Esophagus (tissue), 2 donors: ENCODE measurements at regions not wholly inside any gene's neighbourhood (a gene's known extent, or its start where the extent isn't known, plus 50 kb on each side); places are given as distances from the start of the nearest gene placed in this dataset.

Experiments used
- H3K27ac ChIP-seq, 2 donors: one replicate each; pipeline ENCODE4 v1.5.1; 2013; ENCODE audit warnings: low read depth in 2 of 2, mild to moderate bottlenecking in 2 of 2, inconsistent platforms in 1 of 2, low read length in 1 of 2, moderate library complexity in 1 of 2
- H3K27me3 ChIP-seq, 2 donors: one replicate each; pipeline ENCODE4 v1.6.1; 2013; ENCODE audit warnings: low read length in 2 of 2, control low read depth in 1 of 2, mild to moderate bottlenecking in 1 of 2; ENCODE audit not compliant: insufficient read depth in 2 of 2, control insufficient read depth in 1 of 2
- H3K36me3 ChIP-seq, 2 donors: one replicate each; pipeline ENCODE4 v1.6.1; 2013; ENCODE audit warnings: low read length in 1 of 2; ENCODE audit not compliant: control insufficient read depth in 2 of 2, insufficient read depth in 2 of 2
- H3K4me1 ChIP-seq, 2 donors: one replicate each; pipeline ENCODE4 v1.6.1; 2013; ENCODE audit warnings: low read length in 1 of 2; ENCODE audit not compliant: control insufficient read depth in 2 of 2, insufficient read depth in 2 of 2
- H3K4me3 ChIP-seq, 2 donors: one replicate each; pipeline ENCODE4 v1.5.1; 2013; ENCODE audit warnings: low read length in 2 of 2, mild to moderate bottlenecking in 2 of 2, low read depth in 1 of 2, moderate library complexity in 1 of 2
- H3K9me3 ChIP-seq, 2 donors: one replicate each; pipeline ENCODE4 v1.6.1; 2013; ENCODE audit warnings: mild to moderate bottlenecking in 2 of 2, low read depth in 1 of 2, low read length in 1 of 2, moderate library complexity in 1 of 2; ENCODE audit not compliant: control insufficient read depth in 2 of 2, insufficient read depth in 1 of 2
- WGBS, 2 donors: extraction: QIAGEN DNeasy Blood & Tissue Kit; methylation state at CpG; one replicate each; pipeline ENCODE4 v1.1.7; 2013; 5-methylcytosine and 5-hydroxymethylcytosine counted together
- donor health status: healthy with polysubstance abuse.
- donor health status: Bipolar disorder and iron deficiency.

DNA sequence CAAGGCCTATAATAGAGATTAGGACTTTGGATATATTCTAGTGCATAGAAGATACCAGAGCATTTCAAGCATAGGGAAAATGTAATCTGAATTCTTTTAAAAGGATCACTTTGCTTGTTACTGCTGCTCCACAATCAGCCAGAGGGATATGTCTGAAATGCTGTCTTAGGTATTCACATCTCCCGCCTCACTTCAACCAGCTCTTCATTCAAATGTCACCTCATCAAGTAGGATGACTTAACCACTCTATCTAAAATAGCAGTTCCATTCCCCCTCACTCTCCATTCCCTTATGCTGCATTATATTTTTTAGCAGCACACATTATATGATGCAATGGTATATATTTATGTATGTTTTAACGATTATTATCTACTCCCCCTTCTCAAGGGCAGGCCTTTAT lies 500.3 kb upstream of the GRIA1 start:
- Histone ChIP-seq H3K27me3 (no peaks in the 10 kb centered on the region), H3K9me3 (no peaks in the 10 kb centered on the region), H3K4me3 (no peak overlapping the region), H3K4me1 (no peaks in the 10 kb centered on the region), H3K36me3 (no peaks in the 10 kb centered on the region), H3K27ac (no peak overlapping the region)
- WGBS, 2 donors = 88 to 90% methylated on average over 2 of the region's 2 CpGs

DNA sequence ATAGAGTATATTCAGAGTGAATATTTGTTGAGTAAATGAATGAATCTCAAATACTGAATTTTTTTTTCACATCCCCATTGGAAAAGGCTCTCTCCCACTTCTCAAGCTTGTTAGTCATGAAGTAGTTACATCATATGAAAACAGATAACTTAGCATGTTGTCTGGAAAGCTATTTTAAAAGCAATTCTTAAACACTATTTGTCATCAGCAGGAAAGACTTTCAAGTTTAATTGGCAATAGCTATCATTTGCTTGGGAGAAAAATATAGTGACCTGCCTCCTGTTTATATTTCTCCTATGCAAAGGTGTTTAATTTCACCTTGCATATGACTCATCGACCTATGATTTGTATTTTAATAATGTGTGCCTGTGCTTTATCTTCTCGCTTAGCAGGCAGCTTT lies 499.8 kb upstream of the GRIA1 start:
- WGBS, 2 donors = 61 to 71% methylated on average over 2 of the region's 2 CpGs
- no peaks in the 10 kb centered on the region for H3K4me1 ChIP-seq
- H3K9me3 ChIP-seq = no peaks in the 10 kb centered on the region
- no peak overlapping the region for H3K27ac ChIP-seq
- no peaks in the 10 kb centered on the region for H3K36me3 ChIP-seq
- no peaks in the 10 kb centered on the region for H3K27me3 ChIP-seq
- H3K4me3 ChIP-seq = no peak overlapping the region

DNA sequence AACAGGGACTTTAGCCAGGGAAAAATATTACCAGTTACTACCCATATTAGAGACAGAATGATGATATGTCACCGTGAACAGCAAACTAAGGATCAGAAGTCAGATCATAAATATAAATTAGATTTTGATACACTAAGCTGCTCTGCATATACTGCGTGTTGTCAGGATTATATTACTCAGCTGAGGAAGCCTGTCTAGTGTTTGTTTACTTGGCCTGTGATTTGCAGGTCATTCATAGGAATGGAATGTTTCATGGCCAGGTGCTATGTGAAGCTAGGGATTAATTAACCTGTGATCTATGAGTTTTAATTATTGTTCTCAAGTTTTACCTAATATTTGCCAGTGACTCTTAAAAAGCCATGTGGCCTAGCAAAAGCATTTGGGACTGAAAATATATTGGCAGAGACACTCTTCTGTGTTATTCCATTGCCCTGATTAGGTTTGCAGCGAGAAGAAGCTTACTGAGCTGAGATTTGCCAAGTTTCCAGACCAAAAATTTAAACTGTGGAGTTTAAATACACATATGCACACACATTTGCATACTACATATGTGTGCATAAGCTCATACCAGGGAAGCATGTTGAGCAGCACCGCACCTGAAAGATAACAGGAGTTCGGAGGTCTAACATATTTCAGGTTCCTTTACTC lies 496.3 kb upstream of the GRIA1 start:
- no peaks in the 10 kb centered on the region for H3K9me3 ChIP-seq
- no peak overlapping the region for H3K27ac ChIP-seq
- H3K36me3 ChIP-seq = no peaks in the 10 kb centered on the region
- no peaks in the 10 kb centered on the region for H3K27me3 ChIP-seq
- no peak overlapping the region for H3K4me3 ChIP-seq
- no peaks in the 10 kb centered on the region for H3K4me1 ChIP-seq
- WGBS, 2 donors = 49 to 51% methylated on average over 5 of the region's 5 CpGs

DNA sequence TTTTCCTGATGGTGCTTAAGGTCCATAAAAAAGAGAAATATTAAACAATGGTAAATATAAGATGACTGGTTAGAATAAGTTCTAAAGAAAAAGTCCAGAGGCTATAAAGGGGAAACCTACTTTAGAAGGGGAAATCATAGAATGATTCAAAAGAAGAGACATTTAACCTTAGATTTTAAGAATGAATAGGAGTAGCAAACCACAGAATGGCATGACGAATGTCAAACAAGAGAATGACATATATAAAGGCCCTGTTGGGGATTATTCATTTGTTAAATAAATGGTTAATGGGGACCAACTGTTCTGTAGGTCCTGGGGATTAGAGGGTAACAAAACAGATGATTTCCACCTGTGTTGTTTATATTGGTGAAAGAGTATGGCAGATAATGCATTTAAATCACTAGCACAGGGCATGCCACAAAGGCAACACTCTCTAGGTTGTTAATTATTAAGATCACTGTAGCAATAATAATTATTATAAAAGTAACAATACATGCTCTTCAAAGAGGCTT lies 495.2 kb upstream of the GRIA1 start:
- Histone ChIP-seq H3K36me3 (no peaks in the 10 kb centered on the region), H3K27ac (no peak overlapping the region), H3K4me1 (no peaks in the 10 kb centered on the region), H3K9me3 (no peaks in the 10 kb centered on the region), H3K4me3 (no peak overlapping the region), H3K27me3 (no peaks in the 10 kb centered on the region)
- WGBS, 2 donors = 77% methylated on average over 1 of the region's 1 CpG

DNA sequence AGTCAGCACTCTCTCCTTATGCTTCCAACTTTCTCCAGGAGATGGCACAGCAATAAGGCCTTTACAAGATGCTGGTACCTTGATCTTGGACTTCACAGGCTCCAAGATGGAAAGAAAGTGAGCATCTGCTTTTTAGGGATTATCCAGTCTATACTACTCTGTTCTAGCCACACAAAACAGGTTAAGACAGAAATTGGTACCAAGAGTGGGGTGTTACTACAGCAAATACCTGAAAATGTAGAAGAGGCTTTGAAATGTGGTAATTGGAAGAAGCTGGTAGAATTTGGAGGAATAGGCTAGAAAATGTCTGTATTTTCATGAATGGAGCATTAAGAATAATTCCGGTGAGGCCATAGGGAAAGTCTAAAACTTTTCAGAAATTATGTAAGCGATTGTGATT lies 484.8 kb upstream of the GRIA1 start:
- WGBS, 2 donors = 85 to 88% methylated on average over 2 of the region's 2 CpGs

DNA sequence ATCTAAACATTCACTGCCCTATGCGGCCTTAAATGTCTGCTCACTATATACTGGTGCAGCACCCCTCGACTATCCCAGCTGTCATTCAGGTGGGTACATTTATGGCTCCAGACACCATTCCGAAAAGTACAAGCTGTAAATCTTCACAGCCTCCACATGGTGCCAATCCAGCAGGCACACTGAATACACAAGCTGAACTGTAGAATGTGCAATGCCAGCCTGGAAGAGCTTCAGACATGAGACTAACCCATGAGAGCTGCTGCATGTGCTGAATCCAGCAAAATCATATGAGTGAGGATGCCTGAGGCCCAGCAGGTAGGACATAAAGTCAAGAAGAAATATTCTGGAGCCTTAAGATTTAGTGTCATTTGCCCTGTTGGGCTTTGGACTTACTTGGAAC lies 483.8 kb upstream of the GRIA1 start:
- Histone ChIP-seq H3K27me3 (no peaks in the 10 kb centered on the region), H3K27ac (no peak overlapping the region), H3K36me3 (no peaks in the 10 kb centered on the region), H3K9me3 (peaks cover 0 to 2% of the 10 kb centered on the region in 2 donors), H3K4me1 (no peaks in the 10 kb centered on the region), H3K4me3 (no peak overlapping the region)
- WGBS, 2 donors = 83 to 84% methylated on average over 3 of the region's 3 CpGs

More for the DNA sequence above, 484.8 kb upstream of the GRIA1 start:
- Histone ChIP-seq H3K27me3 (no peaks in the 10 kb centered on the region), H3K27ac (no peak overlapping the region), H3K36me3 (no peaks in the 10 kb centered on the region), H3K4me3 (no peak overlapping the region), H3K4me1 (no peaks in the 10 kb centered on the region), H3K9me3 (peaks cover 0 to 2% of the 10 kb centered on the region in 2 donors)

DNA sequence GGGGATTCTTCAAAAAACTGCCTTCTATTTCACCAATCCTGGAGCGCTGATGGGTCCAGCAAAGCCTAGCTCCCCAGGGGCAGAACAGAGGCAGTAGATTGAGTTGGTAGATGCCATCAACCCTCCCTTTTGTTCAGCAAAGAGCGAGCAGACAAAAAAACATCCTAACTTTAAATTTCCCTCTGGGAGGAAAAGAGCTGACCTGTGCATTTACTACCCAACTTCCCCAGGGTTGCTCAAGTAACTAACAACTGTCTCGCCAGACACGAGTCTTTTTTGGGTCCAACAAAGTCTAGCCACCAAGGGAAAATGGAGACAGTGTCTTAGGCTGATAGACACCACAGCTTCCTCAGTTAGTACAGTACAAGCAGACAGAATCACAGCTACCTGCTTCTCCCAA lies 476.3 kb upstream of the GRIA1 start:
- H3K9me3 ChIP-seq = no peaks in the 10 kb centered on the region
- H3K27me3 ChIP-seq = no peaks in the 10 kb centered on the region
- no peak overlapping the region for H3K4me3 ChIP-seq
- 88% methylated on average over 4 of the region's 4 CpGs for WGBS, 2 donors
- H3K27ac ChIP-seq = no peak overlapping the region
- no peaks in the 10 kb centered on the region for H3K4me1 ChIP-seq
- no peaks in the 10 kb centered on the region for H3K36me3 ChIP-seq

DNA sequence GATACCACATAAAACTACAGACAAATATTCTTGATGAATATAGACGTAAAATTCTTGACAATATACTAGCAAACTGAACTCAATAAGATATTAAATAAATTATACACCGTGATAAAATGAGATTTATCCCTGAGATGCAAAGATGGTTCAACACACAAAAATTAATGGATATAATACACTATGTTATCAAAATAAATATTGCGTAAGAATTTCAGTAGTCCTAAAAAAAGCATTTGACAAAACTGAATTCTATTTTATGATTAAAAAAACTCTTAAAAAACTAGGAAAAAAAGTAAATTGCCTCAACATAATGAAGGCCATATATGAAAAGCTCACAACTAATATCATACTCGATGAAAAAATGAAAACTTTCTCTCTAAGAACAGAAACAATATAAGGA lies 472.3 kb upstream of the GRIA1 start:
- Histone ChIP-seq H3K36me3 (no peaks in the 10 kb centered on the region), H3K4me3 (no peak overlapping the region), H3K4me1 (no peaks in the 10 kb centered on the region), H3K27me3 (no peaks in the 10 kb centered on the region), H3K9me3 (peaks cover 0 to 3% of the 10 kb centered on the region in 2 donors), H3K27ac (no peak overlapping the region)
- WGBS, 2 donors = 89 to 91% methylated on average over 4 of the region's 4 CpGs

DNA sequence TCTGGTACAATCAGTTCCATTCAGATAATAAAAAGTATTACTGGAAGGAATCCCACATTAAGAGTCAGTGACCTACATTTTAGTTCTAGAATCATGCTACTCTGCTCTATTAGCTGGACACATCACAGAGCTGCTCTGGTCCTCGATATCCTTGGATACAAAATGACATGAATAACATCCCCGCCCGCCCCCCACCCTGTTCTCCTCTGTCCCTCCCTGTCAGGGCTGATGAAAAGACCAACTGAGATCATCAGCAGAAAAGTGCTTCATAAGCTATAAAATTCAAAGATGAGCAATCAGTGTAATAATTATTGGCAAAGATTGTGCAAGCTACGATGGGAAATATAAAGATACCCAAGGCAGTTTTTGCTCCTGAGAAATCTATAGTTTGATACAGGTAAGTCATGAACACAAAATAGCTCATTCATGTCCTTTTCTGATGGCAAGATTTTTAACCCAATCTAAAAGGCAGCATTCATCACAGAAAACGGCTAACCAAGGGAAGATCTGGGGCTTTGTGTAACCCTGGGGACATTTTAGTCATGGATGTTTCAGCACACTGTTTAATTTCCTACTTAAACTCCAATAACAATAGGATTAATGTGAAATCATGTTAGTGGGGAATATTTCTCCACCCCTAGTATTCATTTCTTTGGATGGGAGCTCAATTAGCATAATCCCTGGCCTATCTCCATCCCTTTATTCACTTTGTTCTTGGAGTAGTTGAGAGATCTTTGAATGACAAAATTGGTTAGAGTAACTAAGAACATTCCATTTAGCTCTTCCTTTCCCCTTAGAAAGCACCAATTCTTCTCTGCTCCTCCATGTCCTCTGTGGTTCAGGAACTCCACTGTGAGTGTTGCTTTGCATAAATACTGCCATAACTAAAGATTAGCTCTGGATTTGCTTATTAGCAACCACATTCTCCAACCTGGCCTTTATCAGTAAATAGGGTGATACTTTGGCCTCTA lies 459.4 kb upstream of the GRIA1 start:
- no peak overlapping the region for H3K27ac ChIP-seq
- no peaks in the 10 kb centered on the region for H3K27me3 ChIP-seq
- 70 to 77% methylated on average over 5 of the region's 5 CpGs for WGBS, 2 donors
- no peaks in the 10 kb centered on the region for H3K4me1 ChIP-seq
- H3K36me3 ChIP-seq = no peaks in the 10 kb centered on the region
- no peaks in the 10 kb centered on the region for H3K9me3 ChIP-seq
- H3K4me3 ChIP-seq = no peak overlapping the region
